GM19328 (cell line): ENCODE measurements at regions not wholly inside any gene's neighbourhood (a gene's known extent, or its start where the extent isn't known, plus 50 kb on each side); places are given as distances from the start of the nearest gene placed in this dataset.
A peak's percentile ranks its signal among the peaks of the same experiment; 100 is the strongest.

Experiments
- ATAC-seq: cut with Tn5 transposase; IDR thresholded peaks from one replicate; pipeline ENCODE4 v1.9.1; 2021; ENCODE audit warnings: mild to moderate bottlenecking, moderate library complexity; ENCODE audit not compliant: unreplicated experiment

GRCh38 chr9:108473209-108474112, 382.3 kb downstream of the ACTL7B start:
- ATAC-seq, result no peak

- ATAC-seq, result no peak
These were observed 386.1 kb downstream of the ACTL7B start for GRCh38 chr9:108469654-108470053.

- ATAC-seq, result peak; percentile 59
These were observed 387.4 kb downstream of the ACTL7B start for GRCh38 chr9:108468364-108468763.

- no peak for ATAC-seq
These were observed 388.0 kb downstream of the ACTL7B start for GRCh38 chr9:108467653-108468324.

- ATAC-seq, result no peak
These were observed 388.6 kb downstream of the ACTL7B start for GRCh38 chr9:108467161-108467560.

- ATAC-seq, result no peak
These were observed 389.5 kb downstream of the ACTL7B start for GRCh38 chr9:108466304-108466703.

GRCh38 chr9:108463932-108464606, 391.7 kb downstream of the ACTL7B start:
- no peak for ATAC-seq

- no peak for ATAC-seq
These were observed 398.9 kb downstream of the ACTL7B start for GRCh38 chr9:108456903-108457302.

GRCh38 chr9:108445431-108446071, 410.2 kb downstream of the ACTL7B start:
- no peak for ATAC-seq

GRCh38 chr9:108444400-108445358, 411.1 kb downstream of the ACTL7B start:
- ATAC-seq, result no peak

GRCh38 chr9:108443741-108444140, 412.0 kb downstream of the ACTL7B start:
- ATAC-seq, result no peak

GRCh38 chr9:108443019-108443633, 412.7 kb downstream of the ACTL7B start:
- ATAC-seq, result no peak

- no peak for ATAC-seq
These were observed 413.2 kb downstream of the ACTL7B start for GRCh38 chr9:108442627-108443018.

GRCh38 chr9:108441726-108442125, 414.1 kb downstream of the ACTL7B start:
- no peak for ATAC-seq

GRCh38 chr9:108441251-108441650, 414.5 kb downstream of the ACTL7B start:
- ATAC-seq, result no peak

GRCh38 chr9:108439947-108440346, 415.8 kb downstream of the ACTL7B start:
- ATAC-seq, result no peak

- ATAC-seq, result no peak
These were observed 418.1 kb downstream of the ACTL7B start for GRCh38 chr9:108437656-108438055.

- no peak for ATAC-seq
These were observed 419.3 kb downstream of the ACTL7B start for GRCh38 chr9:108436448-108436847.

- no peak for ATAC-seq
These were observed 421.3 kb downstream of the ACTL7B start for GRCh38 chr9:108434502-108434901.

- no peak for ATAC-seq
These were observed 421.8 kb downstream of the ACTL7B start for GRCh38 chr9:108434036-108434435.
